A673 (cell line): ENCODE measurements at regions not wholly inside any gene's neighbourhood (a gene's known extent, or its start where the extent isn't known, plus 50 kb on each side); places are given as distances from the start of the nearest gene placed in this dataset.
A peak's percentile ranks its signal among the peaks of the same experiment; 100 is the strongest.

ENCODE experiments used
- BruUV-seq: library from RNA; stranded (reverse); fragments of 400-500 nt; replicated peaks from 2 replicates; lab custom pipeline; 2021; lab: Mats Ljungman, UMichigan
- CTCF ChIA-PET: fragments of 300-600 bp; sonication (Branson Sonifier 250); formaldehyde crosslinking; loops from one replicate; lab custom pipeline; 2022; ENCODE audit warnings: antibody characterized with exemption; lab: Charles Lee
- POLR2A ChIA-PET: fragments of 300-600 bp; sonication (Branson Sonifier 250); formaldehyde crosslinking; loops from one replicate; lab custom pipeline; 2022; ENCODE audit warnings: antibody characterized with exemption; ENCODE audit not compliant: low non-redundant PET; lab: Charles Lee
- DNase-seq: peaks from one replicate; pipeline ENCODE4 v3.0.0-alpha.2; 2015; ENCODE audit warnings: low spot score
- H3K27ac ChIP-seq: fragments of 200-600 bp; sonication (generic); 2 replicates; pipeline ENCODE4 v1.5.1; 2016; ENCODE audit warnings: mixed run types, low read depth, mild to moderate bottlenecking, mixed read lengths, antibody characterized with exemption, low read length; ENCODE audit not compliant: poor library complexity, severe bottlenecking
- H3K27me3 ChIP-seq: fragments of 200-600 bp; sonication (generic); replicated peaks from 2 replicates; pipeline ENCODE4 v1.6.1; 2017; ENCODE audit warnings: mixed run types, low read depth, mild to moderate bottlenecking, mixed read lengths, antibody characterized with exemption, low read length; ENCODE audit not compliant: insufficient read depth, poor library complexity
- H3K36me3 ChIP-seq: fragments of 200-600 bp; sonication (generic); 2 replicates; pipeline ENCODE4 v1.6.1; 2016; ENCODE audit warnings: mixed run types, mild to moderate bottlenecking, mixed read lengths, antibody characterized with exemption, low read length; ENCODE audit not compliant: insufficient read depth, poor library complexity, severe bottlenecking
- H3K4me1 ChIP-seq: fragments of 200-600 bp; sonication (generic); 2 replicates; pipeline ENCODE4 v1.6.1; 2017; ENCODE audit warnings: mixed run types, mild to moderate bottlenecking, mixed read lengths, antibody characterized with exemption, low read length; ENCODE audit not compliant: insufficient read depth, poor library complexity, severe bottlenecking
- H3K4me3 ChIP-seq: fragments of 200-600 bp; sonication (generic); 2 replicates; pipeline ENCODE4 v1.5.1; 2016; ENCODE audit warnings: low read depth, mixed run types, mild to moderate bottlenecking, mixed read lengths, low read length; ENCODE audit not compliant: poor library complexity, severe bottlenecking
- H3K9me3 ChIP-seq: fragments of 200-600 bp; sonication (generic); 2 replicates; pipeline ENCODE4 v1.6.1; 2016; ENCODE audit warnings: mixed run types, low read depth, mild to moderate bottlenecking, mixed read lengths, antibody characterized with exemption, low read length; ENCODE audit not compliant: poor library complexity, severe bottlenecking
- CTCF ChIP-seq: fragments of 300-800, 200-600 bp; sonication (generic); conservative IDR thresholded peaks from 2 replicates; pipeline ENCODE4 v1.5.1; 2017; ENCODE audit warnings: low read depth, mild to moderate bottlenecking, antibody characterized with exemption, low read length, moderate library complexity, mixed read lengths
- EZH2 ChIP-seq: fragments of 200-600 bp; sonication (generic); IDR thresholded peaks from 2 replicates; pipeline ENCODE4 v1.6.1; 2017; ENCODE audit warnings: borderline replicate concordance, low read depth, mild to moderate bottlenecking, mixed read lengths, antibody characterized with exemption, low read length; ENCODE audit not compliant: poor library complexity, severe bottlenecking
- intact Hi-C: fragments of 100-400 bp; cut with micrococcal nuclease; formaldehyde crosslinking; loops from one replicate; pipeline ENCODE4 v1.10.0; 2022; ENCODE audit not compliant: unreplicated experiment

- POLR2A ChIA-PET: no interaction called here
- CTCF ChIA-PET: no interaction called here
- Histone ChIP-seq H3K27me3 (no peaks in the 10 kb centered on the region), H3K4me1 (peaks cover 17% of the 10 kb centered on the region), H3K36me3 (no peaks in the 10 kb centered on the region), H3K4me3 (no peak overlapping the region), H3K9me3 (no peaks in the 10 kb centered on the region), H3K27ac (no peak overlapping the region)
- no TSS peak for BruUV-seq
- TF ChIP-seq EZH2 (no peak), CTCF (no peak)
- DNase-seq: no peak
- intact Hi-C loops: loop anchor here (5.0 to 10.0 kb wide), 9 partner anchors 216 to 1599 kb away; partner anchors contain the start of genes NRP2 and PARD3B
Observed at GRCh38 chr2:204328373-204328772, 216.9 kb upstream of the PARD3B start.

- no TSS peak for BruUV-seq
- Histone ChIP-seq H3K4me3 (no peak overlapping the region), H3K9me3 (no peaks in the 10 kb centered on the region), H3K4me1 (peaks cover 17% of the 10 kb centered on the region), H3K27me3 (no peaks in the 10 kb centered on the region), H3K36me3 (no peaks in the 10 kb centered on the region), H3K27ac (no peak overlapping the region)
- no peak for DNase-seq
- CTCF ChIA-PET: no interaction called here
- no peak for TF ChIP-seq CTCF
- no peak for TF ChIP-seq EZH2
- intact Hi-C loops: loop anchor here (5.0 to 10.0 kb wide), 9 partner anchors 216 to 1598 kb away; partner anchors contain the start of genes NRP2 and PARD3B
- POLR2A ChIA-PET: no interaction called here
Observed at GRCh38 chr2:204329016-204329415, 216.3 kb upstream of the PARD3B start.

GRCh38 chr2:204329532-204329931 lies 215.7 kb upstream of the PARD3B start:
- Histone ChIP-seq H3K27me3 (no peaks in the 10 kb centered on the region), H3K36me3 (no peaks in the 10 kb centered on the region), H3K4me1 (peaks cover 17% of the 10 kb centered on the region), H3K4me3 (no peak overlapping the region), H3K27ac (no peak overlapping the region), H3K9me3 (no peaks in the 10 kb centered on the region)
- CTCF ChIA-PET: interaction anchor here (0.6 kb wide), 1 partner anchor 155 kb away, joined by 3 read pairs; no protein-coding TSS in a partner anchor
- no TSS peak for BruUV-seq
- peak; percentile 13 for DNase-seq
- intact Hi-C loops: loop anchor here (5.0 to 10.0 kb wide), 9 partner anchors 215 to 1598 kb away; partner anchors contain the start of genes NRP2 and PARD3B
- TF ChIP-seq EZH2 (no peak), CTCF (no peak)
- POLR2A ChIA-PET: no interaction called here
